Subcutaneous abdominal adipose tissue (tissue), 5 donors: ENCODE measurements at regions not wholly inside any gene's neighbourhood (a gene's known extent, or its start where the extent isn't known, plus 50 kb on each side); places are given as distances from the start of the nearest gene placed in this dataset.

Experiments
- H3K27ac ChIP-seq: one replicate; pipeline ENCODE4 v1.7.0; 2013; ENCODE audit warnings: low read depth, mild to moderate bottlenecking, inconsistent platforms, low read length, moderate library complexity
- H3K27me3 ChIP-seq, 5 donors: one replicate each; pipeline ENCODE4 v1.7.0; 2013; ENCODE audit warnings: low read length in 5 of 5, inconsistent platforms in 1 of 5; ENCODE audit not compliant: control insufficient read depth in 5 of 5, insufficient read depth in 4 of 5
- H3K36me3 ChIP-seq, 5 donors: one replicate each; pipeline ENCODE4 v1.7.0; 2013; ENCODE audit warnings: low read length in 5 of 5; ENCODE audit not compliant: control insufficient read depth in 5 of 5, insufficient read depth in 5 of 5
- H3K4me1 ChIP-seq, 5 donors: one replicate each; pipeline ENCODE4 v1.7.0; 2013; ENCODE audit warnings: low read length in 5 of 5, mild to moderate bottlenecking in 3 of 5, moderate library complexity in 1 of 5; ENCODE audit not compliant: control insufficient read depth in 5 of 5, insufficient read depth in 5 of 5
- H3K4me3 ChIP-seq, 5 donors: one replicate each; pipeline ENCODE4 v1.7.0; 2013; ENCODE audit warnings: low read length in 5 of 5, low read depth in 1 of 5
- H3K9ac ChIP-seq, 5 donors: one replicate each; pipeline ENCODE4 v1.7.0; 2013; ENCODE audit warnings: low read length in 5 of 5, mild to moderate bottlenecking in 4 of 5, moderate library complexity in 3 of 5
- H3K9me3 ChIP-seq, 5 donors: one replicate each; pipeline ENCODE4 v1.7.0; 2013; ENCODE audit warnings: low read length in 5 of 5; ENCODE audit not compliant: control insufficient read depth in 5 of 5
- donor health status: healthy.
- donor health status: healthy.
- donor health status: healthy.
- donor health status: healthy.
- donor health status: healthy.

GRCh38 chr5:121698690-121699089 lies 153.0 kb upstream of the FTMT start:
- no peak overlapping the region for H3K4me3 ChIP-seq
- H3K4me1 ChIP-seq: peaks cover 0 to 9% (median 0%) of the 10 kb centered on the region in 5 donors
- H3K27me3 ChIP-seq: no peaks in the 10 kb centered on the region
- no peaks in the 10 kb centered on the region for H3K36me3 ChIP-seq
- H3K27ac ChIP-seq: no peak overlapping the region
- H3K9me3 ChIP-seq: no peaks in the 10 kb centered on the region
- no peak overlapping the region for H3K9ac ChIP-seq

- Histone ChIP-seq H3K27me3 (no peaks in the 10 kb centered on the region), H3K4me3 (no peak overlapping the region), H3K4me1 (peaks cover 0 to 12% (median 0%) of the 10 kb centered on the region in 5 donors), H3K36me3 (no peaks in the 10 kb centered on the region), H3K27ac (no peak overlapping the region), H3K9me3 (no peaks in the 10 kb centered on the region), H3K9ac (no peak overlapping the region)
Measured at GRCh38 chr5:121701731-121702130, 150.0 kb upstream of the FTMT start.

- no peak overlapping the region for H3K9ac ChIP-seq
- H3K27ac ChIP-seq: no peak overlapping the region
- no peaks in the 10 kb centered on the region for H3K9me3 ChIP-seq
- H3K27me3 ChIP-seq: no peaks in the 10 kb centered on the region
- peaks cover 0 to 22% (median 0%) of the 10 kb centered on the region in 5 donors for H3K4me1 ChIP-seq
- no peaks in the 10 kb centered on the region for H3K36me3 ChIP-seq
- no peak overlapping the region for H3K4me3 ChIP-seq
Measured at GRCh38 chr5:121702682-121703081, 149.0 kb upstream of the FTMT start.

GRCh38 chr5:121704291-121704690 lies 147.4 kb upstream of the FTMT start:
- no peaks in the 10 kb centered on the region for H3K9me3 ChIP-seq
- peaks cover 0 to 23% (median 0%) of the 10 kb centered on the region in 5 donors for H3K4me1 ChIP-seq
- H3K4me3 ChIP-seq: no peak overlapping the region
- H3K36me3 ChIP-seq: no peaks in the 10 kb centered on the region
- no peak overlapping the region for H3K9ac ChIP-seq
- no peak overlapping the region for H3K27ac ChIP-seq
- H3K27me3 ChIP-seq: no peaks in the 10 kb centered on the region

GRCh38 chr5:121706686-121707085 lies 145.0 kb upstream of the FTMT start:
- peak overlapping the region; percentile 42 for H3K27ac ChIP-seq
- no peaks in the 10 kb centered on the region for H3K9me3 ChIP-seq
- H3K4me3 ChIP-seq: no peak overlapping the region
- peaks cover 0 to 23% (median 0%) of the 10 kb centered on the region in 5 donors for H3K4me1 ChIP-seq
- H3K27me3 ChIP-seq: no peaks in the 10 kb centered on the region
- H3K36me3 ChIP-seq: no peaks in the 10 kb centered on the region
- no peak overlapping the region for H3K9ac ChIP-seq

- peaks cover 0 to 23% (median 0%) of the 10 kb centered on the region in 5 donors for H3K4me1 ChIP-seq
Measured at GRCh38 chr5:121707178-121707577, 144.5 kb upstream of the FTMT start.

GRCh38 chr5:121711416-121711815 lies 140.3 kb upstream of the FTMT start:
- H3K4me3 ChIP-seq: no peak overlapping the region
- H3K27ac ChIP-seq: no peak overlapping the region
- no peaks in the 10 kb centered on the region for H3K27me3 ChIP-seq
- H3K9me3 ChIP-seq: no peaks in the 10 kb centered on the region
- no peak overlapping the region for H3K9ac ChIP-seq
- H3K36me3 ChIP-seq: no peaks in the 10 kb centered on the region
- H3K4me1 ChIP-seq: peaks cover 0 to 18% (median 0%) of the 10 kb centered on the region in 5 donors

More at GRCh38 chr5:121707178-121707577, 144.5 kb upstream of the FTMT start:
- no peaks in the 10 kb centered on the region for H3K36me3 ChIP-seq
- no peak overlapping the region for H3K4me3 ChIP-seq
- H3K27me3 ChIP-seq: no peaks in the 10 kb centered on the region
- H3K27ac ChIP-seq: peak overlapping the region; percentile 42
- no peak overlapping the region for H3K9ac ChIP-seq
- no peaks in the 10 kb centered on the region for H3K9me3 ChIP-seq

GRCh38 chr5:121719255-121719654 lies 132.4 kb upstream of the FTMT start:
- Histone ChIP-seq H3K27me3 (no peaks in the 10 kb centered on the region), H3K4me3 (no peak overlapping the region), H3K9ac (no peak overlapping the region), H3K9me3 (peaks cover 0 to 8% (median 0%) of the 10 kb centered on the region in 5 donors), H3K4me1 (no peaks in the 10 kb centered on the region), H3K36me3 (no peaks in the 10 kb centered on the region), H3K27ac (no peak overlapping the region)

- peaks cover 0 to 21% (median 14%) of the 10 kb centered on the region in 5 donors for H3K4me1 ChIP-seq
- H3K9me3 ChIP-seq: peaks cover 0 to 8% (median 0%) of the 10 kb centered on the region in 5 donors
- H3K27me3 ChIP-seq: no peaks in the 10 kb centered on the region
- no peak overlapping the region for H3K27ac ChIP-seq
- no peak overlapping the region for H3K4me3 ChIP-seq
- H3K36me3 ChIP-seq: no peaks in the 10 kb centered on the region
- H3K9ac ChIP-seq: no peak overlapping the region
Measured at GRCh38 chr5:121725450-121725849, 126.2 kb upstream of the FTMT start.

- Histone ChIP-seq H3K27ac (no peak overlapping the region), H3K4me1 (peaks cover 0 to 23% (median 14%) of the 10 kb centered on the region in 5 donors), H3K27me3 (no peaks in the 10 kb centered on the region), H3K4me3 (no peak overlapping the region), H3K9ac (no peak overlapping the region), H3K9me3 (peaks cover 0 to 3% (median 0%) of the 10 kb centered on the region in 5 donors), H3K36me3 (no peaks in the 10 kb centered on the region)
Measured at GRCh38 chr5:121726991-121727390, 124.7 kb upstream of the FTMT start.

- H3K27ac ChIP-seq: no peak overlapping the region
- H3K9me3 ChIP-seq: no peaks in the 10 kb centered on the region
- H3K9ac ChIP-seq: no peak overlapping the region
- no peaks in the 10 kb centered on the region for H3K27me3 ChIP-seq
- peaks cover 0 to 11% (median 5%) of the 10 kb centered on the region in 5 donors for H3K4me1 ChIP-seq
- no peak overlapping the region for H3K4me3 ChIP-seq
- H3K36me3 ChIP-seq: no peaks in the 10 kb centered on the region
Measured at GRCh38 chr5:121731377-121731776, 120.3 kb upstream of the FTMT start.
